HepG2 (cell line): ENCODE measurements at regions not wholly inside any gene's neighbourhood (a gene's known extent, or its start where the extent isn't known, plus 50 kb on each side); places are given as distances from the start of the nearest gene placed in this dataset.

Source experiments
- ATAC-seq: fragments of 200-7000 bp; cut with Tn5 transposase; 3 replicates; pipeline ENCODE4 v1.9.1; 2020; ENCODE audit warnings: mild to moderate bottlenecking, moderate library complexity
- BruUV-seq: library from RNA; stranded (reverse); fragments of 400-500 nt; replicated peaks from 2 replicates; lab custom pipeline; 2021; lab: Mats Ljungman, UMichigan
- CTCF ChIA-PET: fragments of 300-600 bp; formaldehyde crosslinking; extraction: SDS; loops from one replicate; lab custom pipeline; 2021; ENCODE audit warnings: low total read pairs, inconsistent platforms, low intra/inter-chr PET ratio; lab: Yijun Ruan, JAX
- POLR2A ChIA-PET: fragments of 350-600 bp; sonication (Branson Sonifier 250); formaldehyde crosslinking; loops from one replicate; lab custom pipeline; 2020; ENCODE audit warnings: antibody characterized with exemption, inconsistent platforms; lab: Yijun Ruan, JAX
- DNase-seq: peaks from one replicate; pipeline ENCODE4 v3.0.0-alpha.2; 2015; ENCODE audit warnings: low spot score
- FAIRE-seq: peaks from 3 replicates; lab custom pipeline; 2011; peaks lifted over from hg19 to GRCh38; lab: Jason Lieb, UNC
- H2AFZ ChIP-seq: one replicate; pipeline ENCODE4 v1.6.1; 2011; ENCODE audit warnings: low read length, inconsistent platforms
- H3K27ac ChIP-seq: fragments of 300-600 bp; 3 replicates; pipeline ENCODE4 v1.8.0; 2011; ENCODE audit warnings: mixed run types, mild to moderate bottlenecking, mixed read lengths, low read length, inconsistent platforms; ENCODE audit not compliant: insufficient read depth; ENCODE audit errors: extremely low read length
- H3K27me3 ChIP-seq, 2 experiments: fragments of 200-600 bp in 1 of 2; 2 replicates in 1 of 2; 3 replicates in 1 of 2; pipeline versions ENCODE4 v1.6.0 to v1.8.0; 2011; ENCODE audit warnings: low read length in 2 of 2, mild to moderate bottlenecking in 2 of 2, moderate library complexity in 2 of 2, inconsistent platforms in 1 of 2; ENCODE audit not compliant: insufficient read depth in 2 of 2, control insufficient read depth in 1 of 2
- H3K36me3 ChIP-seq, 2 experiments: fragments of 200-600 bp in 1 of 2; replicated peaks in 1 of 2; 2 replicates in 1 of 2; 3 replicates in 1 of 2; pipeline versions ENCODE4 v1.5.1 to v1.8.0; 2011; ENCODE audit warnings: low read length in 2 of 2, inconsistent platforms in 1 of 2; ENCODE audit not compliant: insufficient read depth in 2 of 2, control insufficient read depth in 1 of 2
- H3K4me1 ChIP-seq: 2 replicates; pipeline ENCODE4 v1.5.1; 2012; ENCODE audit warnings: low read length, inconsistent platforms; ENCODE audit not compliant: insufficient read depth
- H3K4me2 ChIP-seq: 2 replicates; pipeline ENCODE4 v1.6.0; 2011; ENCODE audit warnings: low read depth, low read length, inconsistent platforms
- H3K4me3 ChIP-seq, 3 experiments: fragments of 200-600 bp in 1 of 3; sonication (generic), shearing (Covaris generic) in 1 of 3; replicated peaks in 1 of 3; 2 replicates each; pipeline ENCODE4 v1.5.1; 2011 to 2016; ENCODE audit warnings: low read length in 3 of 3, inconsistent platforms in 2 of 3, low read depth in 2 of 3, mild to moderate bottlenecking in 2 of 3, control low read depth in 1 of 3, mixed read lengths in 1 of 3; ENCODE audit not compliant: insufficient read depth in 1 of 3
- H3K79me2 ChIP-seq: one replicate; pipeline ENCODE4 v1.6.1; 2011; ENCODE audit warnings: low read length, inconsistent platforms; ENCODE audit not compliant: insufficient read depth
- H3K9ac ChIP-seq: 2 replicates; pipeline ENCODE4 v1.6.0; 2011; ENCODE audit warnings: mild to moderate bottlenecking, low read depth, low read length, inconsistent platforms; ENCODE audit not compliant: insufficient read depth
- H3K9me3 ChIP-seq: 2 replicates; pipeline ENCODE4 v1.5.1; 2012; ENCODE audit warnings: mild to moderate bottlenecking, low read length
- H4K20me1 ChIP-seq: 2 replicates; pipeline ENCODE4 v1.6.0; 2011; ENCODE audit warnings: inconsistent platforms, mild to moderate bottlenecking, low read length, moderate library complexity; ENCODE audit not compliant: insufficient read depth
- ISL2 ChIP-seq: sonication (generic); formaldehyde crosslinking; IDR thresholded peaks from 2 replicates; pipeline ENCODE4 v1.5.0; 2020; ENCODE audit warnings: missing genetic modification reagents
- NCOA1 ChIP-seq: sonication (generic); formaldehyde crosslinking; IDR thresholded peaks from 2 replicates; pipeline ENCODE4 v1.9.0; 2021; ENCODE audit warnings: missing genetic modification reagents
- TCF12 ChIP-seq, 2 experiments: fragments of 450-650 bp in 1 of 2; sonication (generic) in 1 of 2; formaldehyde crosslinking in 1 of 2; IDR thresholded peaks; 2 replicates each; pipeline versions ENCODE4 v1.6.1 to v1.8.0; 2017 to 2022; ENCODE audit warnings: antibody characterized with exemption in 1 of 2, mild to moderate bottlenecking in 1 of 2, missing genetic modification reagents in 1 of 2, moderate library complexity in 1 of 2
- ZKSCAN5 ChIP-seq: sonication (generic); formaldehyde crosslinking; IDR thresholded peaks from 2 replicates; pipeline ENCODE4 v1.5.1; 2020; ENCODE audit warnings: mild to moderate bottlenecking, missing genetic modification reagents
- ZNF331 ChIP-seq: sonication (generic); formaldehyde crosslinking; IDR thresholded peaks from 2 replicates; pipeline ENCODE4 v1.4.0; 2020; ENCODE audit warnings: missing genetic modification reagents
- WGBS: methylation state at CpG from one replicate; pipeline ENCODE4 v1.1.6; 2017; ENCODE audit warnings: low lambda C conversion rate; 5-methylcytosine and 5-hydroxymethylcytosine counted together
- in situ Hi-C: cut with HindIII; loops from 2 replicates; pipeline ENCODE4 v1.10.0; 2017; ENCODE audit warnings: low pct_unique_long_range_greater_than_20kb; ENCODE audit not compliant: extremely low pct_ligation_motif_present
- intact Hi-C: fragments of 100-400 bp; cut with micrococcal nuclease; formaldehyde crosslinking; loops from one replicate; pipeline ENCODE4 v1.10.0; 2022; ENCODE audit not compliant: unreplicated experiment
- TF ChIP-seq, protein P1 (sequence below): sonication (generic); formaldehyde crosslinking; conservative IDR thresholded peaks from 2 replicates; pipeline ENCODE4 v1.4.0; 2020; ENCODE audit warnings: missing genetic modification reagents
- TF ChIP-seq, protein P2 (sequence below): IDR thresholded peaks from 2 replicates; pipeline ENCODE4 v1.6.1; 2016; ENCODE audit warnings: mild to moderate bottlenecking

DNA sequence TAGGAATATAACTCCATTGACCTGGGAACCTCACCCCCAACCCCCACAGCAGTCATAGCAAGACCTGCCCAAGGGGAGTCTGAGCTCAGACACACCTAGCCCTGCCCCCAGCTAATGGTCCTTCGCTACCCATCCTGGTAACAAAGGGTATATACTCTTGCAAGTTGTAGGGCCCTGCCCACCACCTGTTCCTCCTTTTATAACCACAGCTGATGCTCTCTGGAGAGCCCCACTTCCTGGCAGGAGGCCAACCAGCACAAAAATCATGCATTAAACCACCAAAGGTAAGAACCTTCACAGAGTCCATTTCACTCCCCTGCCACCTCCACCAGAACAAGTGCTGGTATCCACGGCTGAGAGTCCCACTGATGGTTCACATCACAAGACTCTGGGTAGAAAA is 1195.3 kb upstream of the SEMA6A start (continued):
- TF ChIP-seq, protein P1, sequence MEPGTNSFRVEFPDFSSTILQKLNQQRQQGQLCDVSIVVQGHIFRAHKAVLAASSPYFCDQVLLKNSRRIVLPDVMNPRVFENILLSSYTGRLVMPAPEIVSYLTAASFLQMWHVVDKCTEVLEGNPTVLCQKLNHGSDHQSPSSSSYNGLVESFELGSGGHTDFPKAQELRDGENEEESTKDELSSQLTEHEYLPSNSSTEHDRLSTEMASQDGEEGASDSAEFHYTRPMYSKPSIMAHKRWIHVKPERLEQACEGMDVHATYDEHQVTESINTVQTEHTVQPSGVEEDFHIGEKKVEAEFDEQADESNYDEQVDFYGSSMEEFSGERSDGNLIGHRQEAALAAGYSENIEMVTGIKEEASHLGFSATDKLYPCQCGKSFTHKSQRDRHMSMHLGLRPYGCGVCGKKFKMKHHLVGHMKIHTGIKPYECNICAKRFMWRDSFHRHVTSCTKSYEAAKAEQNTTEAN (CRISPR knock-in tag), result no peak
- TF ChIP-seq ZKSCAN5 (CRISPR knock-in tag) (no peak), ZNF331 (no peak), ISL2 (CRISPR knock-in tag) (no peak), NCOA1 (CRISPR knock-in tag) (no peak)
- TF ChIP-seq, protein P2, sequence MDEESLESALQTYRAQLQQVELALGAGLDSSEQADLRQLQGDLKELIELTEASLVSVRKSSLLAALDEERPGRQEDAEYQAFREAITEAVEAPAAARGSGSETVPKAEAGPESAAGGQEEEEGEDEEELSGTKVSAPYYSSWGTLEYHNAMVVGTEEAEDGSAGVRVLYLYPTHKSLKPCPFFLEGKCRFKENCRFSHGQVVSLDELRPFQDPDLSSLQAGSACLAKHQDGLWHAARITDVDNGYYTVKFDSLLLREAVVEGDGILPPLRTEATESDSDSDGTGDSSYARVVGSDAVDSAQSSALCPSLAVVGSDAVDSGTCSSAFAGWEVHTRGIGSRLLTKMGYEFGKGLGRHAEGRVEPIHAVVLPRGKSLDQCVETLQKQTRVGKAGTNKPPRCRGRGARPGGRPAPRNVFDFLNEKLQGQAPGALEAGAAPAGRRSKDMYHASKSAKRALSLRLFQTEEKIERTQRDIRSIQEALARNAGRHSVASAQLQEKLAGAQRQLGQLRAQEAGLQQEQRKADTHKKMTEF (CRISPR knock-in tag), result no peak

DNA sequence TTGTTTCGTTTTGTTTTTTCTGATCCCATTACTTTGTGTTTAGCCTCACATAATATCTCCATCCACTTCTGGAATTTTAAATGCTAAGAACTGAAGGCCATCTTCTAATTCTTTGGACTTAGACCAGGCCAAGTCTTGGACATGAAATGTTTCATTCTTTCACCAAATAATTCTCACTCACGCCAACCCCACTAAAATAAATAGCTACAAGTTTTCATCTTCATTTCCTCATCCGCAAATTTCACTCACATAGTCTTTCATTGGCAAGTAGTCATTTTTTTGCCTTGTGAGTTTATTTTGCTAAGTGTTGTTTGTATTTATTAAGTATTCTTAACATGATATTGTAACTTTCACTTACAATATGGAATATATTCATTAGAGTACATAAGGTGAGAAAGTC is 1188.6 kb upstream of the SEMA6A start:
- Histone ChIP-seq H3K79me2 (no peaks in the 10 kb centered on the region), H3K9me3 (no peaks in the 10 kb centered on the region), H3K27ac (no peak overlapping the region), H3K4me3 (no peak overlapping the region), H3K4me2 (no peak overlapping the region), H3K27me3 (no peaks in the 10 kb centered on the region), H3K9ac (no peak overlapping the region), H3K4me1 (no peaks in the 10 kb centered on the region), H3K36me3 (no peaks in the 10 kb centered on the region), H2AFZ (no peak overlapping the region), H4K20me1 (no peaks in the 10 kb centered on the region)
- intact Hi-C loops, result no loop called here
- no peak for TF ChIP-seq TCF12 (IDR thresholded peaks at IDR 0.05)
- no peak for TF ChIP-seq TCF12 (CRISPR knock-in tag; IDR thresholded peaks at IDR 0.05)
- FAIRE-seq, result no peak
- BruUV-seq, result no TSS peak
- CTCF ChIA-PET, result no interaction called here
- in situ Hi-C loops, result no loop called here
- 16% methylated on average over 3 of the region's 3 CpGs for WGBS
- POLR2A ChIA-PET, result no interaction called here
- DNase-seq, result no peak
- ATAC-seq, result no peak
